WTC11 (cell line): ENCODE measurements at regions not wholly inside any gene's neighbourhood (a gene's known extent, or its start where the extent isn't known, plus 50 kb on each side); places are given as distances from the start of the nearest gene placed in this dataset.
"Not testable (repeated sequence)": the region's sequence is repeated elsewhere in the genome, so short reads cannot be mapped to it uniquely, and the experiment has no call there.

ENCODE experiments used
- ATAC-seq: fragments of 200-7000 bp; cut with Tn5 transposase; 2 replicates; pipeline ENCODE4 v1.10.0; 2021; ENCODE audit warnings: mild to moderate bottlenecking, moderate library complexity
- CTCF ChIA-PET: fragments of 300-600 bp; sonication (Branson Sonifier 250); formaldehyde crosslinking; loops from one replicate; lab custom pipeline; 2021; ENCODE audit warnings: antibody characterized with exemption; lab: Charles Lee
- POLR2A ChIA-PET: fragments of 350-600 bp; sonication (Branson Sonifier 250); formaldehyde crosslinking; loops from one replicate; lab custom pipeline; 2021; ENCODE audit warnings: antibody characterized with exemption; lab: Charles Lee
- DNase-seq: peaks from one replicate; pipeline ENCODE4 v3.0.0; 2021; ENCODE audit warnings: low spot score
- H3K27ac Mint-ChIP-seq: 2 replicates; pipeline ENCODE4 v1.8.0; 2021; ENCODE audit warnings: mixed read lengths
- H3K27me3 Mint-ChIP-seq: 2 replicates; pipeline ENCODE4 v1.8.0; 2021; ENCODE audit warnings: low read depth, mild to moderate bottlenecking, moderate library complexity, mixed read lengths
- H3K36me3 Mint-ChIP-seq: 2 replicates; pipeline ENCODE4 v1.8.0; 2021; ENCODE audit warnings: mixed read lengths
- H3K4me1 Mint-ChIP-seq: 2 replicates; pipeline ENCODE4 v1.8.0; 2022; ENCODE audit warnings: mixed read lengths
- H3K4me3 Mint-ChIP-seq: 2 replicates; pipeline ENCODE4 v1.8.0; 2021; ENCODE audit warnings: mild to moderate bottlenecking, moderate library complexity, mixed read lengths
- H3K9me3 Mint-ChIP-seq: 2 replicates; pipeline ENCODE4 v1.8.0; 2021; ENCODE audit warnings: mixed read lengths
- ARID4B ChIP-seq: sonication (generic); formaldehyde crosslinking; IDR thresholded peaks from 2 replicates; pipeline ENCODE4 v1.8.0; 2023; ENCODE audit warnings: missing genetic modification reagents, mild to moderate bottlenecking, borderline replicate concordance
- ATF2 ChIP-seq: sonication (generic); formaldehyde crosslinking; IDR thresholded peaks from 2 replicates; pipeline ENCODE4 v1.8.1; 2022; ENCODE audit warnings: low read depth, missing genetic modification reagents, borderline replicate concordance
- CREB1 ChIP-seq: sonication (generic); formaldehyde crosslinking; IDR thresholded peaks from 2 replicates; pipeline ENCODE4 v1.8.0; 2023; ENCODE audit warnings: mild to moderate bottlenecking, missing genetic modification reagents
- CREM ChIP-seq: sonication (generic); formaldehyde crosslinking; IDR thresholded peaks from 2 replicates; pipeline ENCODE4 v1.8.1; 2022; ENCODE audit warnings: mild to moderate bottlenecking, missing genetic modification reagents, moderate library complexity
- E2F5 ChIP-seq: sonication (generic); formaldehyde crosslinking; IDR thresholded peaks from 2 replicates; pipeline ENCODE4 v1.8.1; 2022; ENCODE audit warnings: mild to moderate bottlenecking, moderate library complexity, missing genetic modification reagents
- ETV6 ChIP-seq: sonication (generic); formaldehyde crosslinking; IDR thresholded peaks from 2 replicates; pipeline ENCODE4 v1.8.1; 2022; ENCODE audit warnings: mild to moderate bottlenecking, missing genetic modification reagents
- GABPB1 ChIP-seq: sonication (generic); formaldehyde crosslinking; IDR thresholded peaks from 2 replicates; pipeline ENCODE4 v1.8.1; 2023; ENCODE audit warnings: mild to moderate bottlenecking, missing genetic modification reagents
- GRHL2 ChIP-seq: fragments of 250-450 bp; sonication (Bioruptor Pico); IDR thresholded peaks from 2 replicates; pipeline ENCODE4 v1.8.0; 2022; ENCODE audit warnings: mild to moderate bottlenecking, moderate library complexity; ENCODE audit not compliant: insufficient replicate concordance, severe bottlenecking
- HMGA2 ChIP-seq: fragments of 250-450 bp; sonication (Bioruptor Pico); IDR thresholded peaks from 2 replicates; pipeline ENCODE4 v1.4.0; 2021; ENCODE audit warnings: mild to moderate bottlenecking, moderate library complexity
- JUN ChIP-seq: sonication (generic); formaldehyde crosslinking; IDR thresholded peaks from 2 replicates; pipeline ENCODE4 v1.8.0; 2023; ENCODE audit warnings: mild to moderate bottlenecking, missing genetic modification reagents
- NFATC4 ChIP-seq: fragments of 250-450 bp; sonication (Bioruptor Pico); IDR thresholded peaks from 2 replicates; pipeline ENCODE4 v1.9.0; 2021; ENCODE audit warnings: mild to moderate bottlenecking
- NFYB ChIP-seq: sonication (generic); formaldehyde crosslinking; conservative IDR thresholded peaks from 2 replicates; pipeline ENCODE4 v1.8.0; 2022; ENCODE audit warnings: low read depth, missing genetic modification reagents
- SMAD4 ChIP-seq: sonication (generic); formaldehyde crosslinking; IDR thresholded peaks from 2 replicates; pipeline ENCODE4 v1.8.0; 2022; ENCODE audit warnings: mild to moderate bottlenecking, missing genetic modification reagents
- STAT6 ChIP-seq: sonication (generic); formaldehyde crosslinking; conservative IDR thresholded peaks from 2 replicates; pipeline ENCODE4 v1.8.1; 2023; ENCODE audit warnings: mild to moderate bottlenecking, low read depth, missing genetic modification reagents, moderate library complexity
- ZNF219 ChIP-seq: sonication (generic); formaldehyde crosslinking; IDR thresholded peaks from 2 replicates; pipeline ENCODE4 v1.8.0; 2023; ENCODE audit warnings: missing genetic modification reagents, mild to moderate bottlenecking, borderline replicate concordance
- ZNF281 ChIP-seq: sonication (generic); formaldehyde crosslinking; IDR thresholded peaks from 2 replicates; pipeline ENCODE4 v1.8.0; 2023; ENCODE audit warnings: mild to moderate bottlenecking, missing genetic modification reagents

- H3K4me3 Mint-ChIP-seq, H3K27me3 Mint-ChIP-seq, H3K4me1 Mint-ChIP-seq, DNase-seq, POLR2A ChIA-PET, CTCF ChIA-PET, H3K36me3 Mint-ChIP-seq, H3K27ac Mint-ChIP-seq, ATAC-seq: not testable (repeated sequence)
- H3K9me3 Mint-ChIP-seq = peaks cover 20% of the 10 kb centered on the region
Observed at GRCh38 chr16:59450513-59450912, 716.4 kb upstream of the GOT2 start.

- H3K9me3 Mint-ChIP-seq = peaks cover 10% of the 10 kb centered on the region
- ChIA-PET CTCF (no interaction called here), POLR2A (no interaction called here)
- DNase-seq = no peak
- no peak overlapping the region for H3K27ac Mint-ChIP-seq
- H3K4me3 Mint-ChIP-seq = no peak overlapping the region
- peaks cover 3% of the 10 kb centered on the region; the same call in 1 of the 2 replicates for H3K27me3 Mint-ChIP-seq
- no peak for TF ChIP-seq ZNF219
- no peak for TF ChIP-seq E2F5 (CRISPR knock-in tag)
- no peak for TF ChIP-seq ZNF281 (CRISPR knock-in tag)
- TF ChIP-seq CREB1 = no peak
- no peak for TF ChIP-seq SMAD4
- TF ChIP-seq JUN = no peak
- TF ChIP-seq ETV6 (CRISPR knock-in tag) = no peak
- TF ChIP-seq, all 79 proteins: peak for 0
- peaks cover 7% of the 10 kb centered on the region; the same call in 1 of the 2 replicates for H3K36me3 Mint-ChIP-seq
- H3K4me1 Mint-ChIP-seq = no peaks in the 10 kb centered on the region
- ATAC-seq = no peak
Observed at GRCh38 chr16:59440502-59440901, 706.4 kb upstream of the GOT2 start.

GRCh38 chr16:59432896-59433295 is 698.8 kb upstream of the GOT2 start:
- ChIA-PET CTCF (no interaction called here), POLR2A (interaction anchor here (0.7 kb wide), 1 partner anchor 40 kb away, joined by 3 read pairs; no protein-coding TSS in a partner anchor)
- H3K9me3 Mint-ChIP-seq = peaks cover 4% of the 10 kb centered on the region; the same call in 1 of the 2 replicates
- H3K27ac Mint-ChIP-seq = no peak overlapping the region
- DNase-seq = no peak
- H3K27me3 Mint-ChIP-seq = no peaks in the 10 kb centered on the region
- no peak for TF ChIP-seq GRHL2
- TF ChIP-seq ZNF281 (CRISPR knock-in tag) = no peak
- no peak for TF ChIP-seq STAT6 (CRISPR knock-in tag)
- no peak for TF ChIP-seq NFATC4
- TF ChIP-seq GABPB1 (CRISPR knock-in tag) = no peak
- TF ChIP-seq CREM (CRISPR knock-in tag) = no peak
- no peak for TF ChIP-seq ARID4B
- no peak for TF ChIP-seq E2F5 (CRISPR knock-in tag)
- no peak for TF ChIP-seq HMGA2 (CRISPR knock-in tag)
- TF ChIP-seq ATF2 = no peak
- no peak for TF ChIP-seq NFYB (CRISPR knock-in tag)
- H3K4me1 Mint-ChIP-seq = no peaks in the 10 kb centered on the region
- no peaks in the 10 kb centered on the region for H3K36me3 Mint-ChIP-seq
- no peak for ATAC-seq
- H3K4me3 Mint-ChIP-seq = no peak overlapping the region
